GM23338 (cell line): ENCODE measurements at regions not wholly inside any gene's neighbourhood (a gene's known extent, or its start where the extent isn't known, plus 50 kb on each side); places are given as distances from the start of the nearest gene placed in this dataset.

Experiments
- CREB1 ChIP-seq: fragments of 250-450 bp; sonication (Bioruptor Pico); IDR thresholded peaks from 2 replicates; pipeline ENCODE4 v1.5.0; 2020; ENCODE audit warnings: low read depth, mild to moderate bottlenecking, moderate library complexity
- CTCF ChIP-seq, 2 experiments: fragments of 200-600 bp in 1 of 2; sonication (generic) in 1 of 2; conservative IDR thresholded peaks; 2 replicates each; pipeline versions ENCODE4 v1.5.1 to v1.6.1; 2016 to 2017; ENCODE audit warnings: antibody characterized with exemption in 2 of 2, low read depth in 2 of 2, mild to moderate bottlenecking in 2 of 2, moderate library complexity in 1 of 2
- EZH2 ChIP-seq: fragments of 200-600 bp; sonication (generic); IDR thresholded peaks from one replicate; pipeline ENCODE4 v1.8.0; 2017; ENCODE audit warnings: antibody characterized with exemption, mild to moderate bottlenecking, low read depth; ENCODE audit not compliant: unreplicated experiment
- NANOG ChIP-seq: IDR thresholded peaks from 2 replicates; pipeline ENCODE4 v1.6.1; 2016; ENCODE audit warnings: antibody characterized with exemption, borderline replicate concordance
- POLR2AphosphoS5 ChIP-seq: IDR thresholded peaks from 2 replicates; pipeline ENCODE4 v1.6.1; 2016; ENCODE audit warnings: antibody characterized with exemption, low read depth

DNA sequence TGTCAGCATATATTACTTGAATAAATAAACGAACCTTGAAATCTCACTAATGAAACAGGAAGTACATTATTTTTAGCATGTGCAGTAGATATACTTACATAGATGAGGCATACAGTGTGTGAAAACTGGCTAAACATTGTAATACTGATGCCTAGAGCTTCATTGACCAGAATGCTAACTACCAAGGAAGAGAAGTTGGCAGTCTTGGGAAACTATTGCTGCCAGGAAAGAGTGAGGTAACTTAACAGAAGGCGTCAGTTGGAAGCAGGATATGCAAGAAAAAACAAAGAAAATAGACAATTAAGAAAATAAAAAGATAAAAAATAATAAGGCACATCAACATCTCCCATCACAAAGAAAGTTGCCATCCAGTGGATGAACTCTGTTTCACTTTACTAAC lies 963.0 kb downstream of the TDRD15 start:
- TF ChIP-seq CTCF (conservative IDR thresholded peaks at IDR 0.05; ENCODE audit: low read depth in 2 of 2) (no peak), EZH2 (no peak), POLR2AphosphoS5 (no peak), NANOG (no peak), CREB1 (no peak)
